DOHH2 (cell line): ENCODE measurements at regions not wholly inside any gene's neighbourhood (a gene's known extent, or its start where the extent isn't known, plus 50 kb on each side); places are given as distances from the start of the nearest gene placed in this dataset.

Experiments used
- H3F3A ChIP-seq: fragments of 200-600 bp; sonication (generic), shearing (Covaris generic); 2 replicates; pipeline ENCODE4 v1.6.0; 2016; ENCODE audit warnings: antibody characterized with exemption, mild to moderate bottlenecking; ENCODE audit not compliant: control insufficient read depth, insufficient read depth
- H3K27ac ChIP-seq: fragments of 200-600 bp; sonication (generic); 2 replicates; pipeline ENCODE4 v1.5.1; 2014; ENCODE audit warnings: low read depth, mild to moderate bottlenecking, low read length, moderate library complexity
- H3K27me3 ChIP-seq: fragments of 200-600 bp; sonication (generic); 2 replicates; pipeline ENCODE4 v1.6.1; 2014; ENCODE audit warnings: mild to moderate bottlenecking, low read length, mixed read lengths; ENCODE audit not compliant: control insufficient read depth
- H3K36me3 ChIP-seq: fragments of 200-600 bp; sonication (generic); 2 replicates; pipeline ENCODE4 v1.6.1; 2014; ENCODE audit warnings: mild to moderate bottlenecking, low read length, moderate library complexity, mixed read lengths; ENCODE audit not compliant: control insufficient read depth
- H3K4me1 ChIP-seq: fragments of 200-600 bp; sonication (generic); 2 replicates; pipeline ENCODE4 v1.6.1; 2014; ENCODE audit warnings: mild to moderate bottlenecking, low read length, mixed read lengths; ENCODE audit not compliant: control insufficient read depth
- H3K4me2 ChIP-seq: fragments of 200-600 bp; sonication (generic); 2 replicates; pipeline ENCODE4 v1.6.0; 2014; ENCODE audit warnings: mild to moderate bottlenecking, low read length, moderate library complexity
- H3K4me3 ChIP-seq: fragments of 200-600 bp; sonication (generic); 2 replicates; pipeline ENCODE4 v1.5.1; 2014; ENCODE audit warnings: mild to moderate bottlenecking, low read length, mixed read lengths
- H3K79me2 ChIP-seq: fragments of 200-600 bp; sonication (generic); 2 replicates; pipeline ENCODE4 v1.6.1; 2014; ENCODE audit warnings: mild to moderate bottlenecking, low read length, mixed read lengths; ENCODE audit not compliant: control insufficient read depth
- H3K9me2 ChIP-seq: fragments of 200-600 bp; sonication (generic); replicated peaks from 2 replicates; pipeline ENCODE4 v1.6.1; 2014; ENCODE audit warnings: mild to moderate bottlenecking, low read length, mixed read lengths; ENCODE audit not compliant: control insufficient read depth
- H3K9me3 ChIP-seq: fragments of 200-600 bp; sonication (generic); 2 replicates; pipeline ENCODE4 v1.6.1; 2014; ENCODE audit warnings: antibody characterized with exemption, low read length, mixed read lengths; ENCODE audit not compliant: control insufficient read depth, insufficient read depth
- H4K20me1 ChIP-seq: fragments of 200-600 bp; sonication (generic); 2 replicates; pipeline ENCODE4 v1.6.0; 2014; ENCODE audit warnings: low read depth, mild to moderate bottlenecking, antibody characterized with exemption, low read length, moderate library complexity; ENCODE audit not compliant: control insufficient read depth, insufficient read depth
- CTCF ChIP-seq: fragments of 200-600 bp; sonication (generic); IDR thresholded peaks from one replicate; pipeline ENCODE4 v1.5.1; 2014; ENCODE audit warnings: antibody characterized with exemption, mild to moderate bottlenecking, low read depth, low read length; ENCODE audit not compliant: poor library complexity, severe bottlenecking
- EZH2phosphoT487 ChIP-seq: fragments of 200-600 bp; sonication (generic); IDR thresholded peaks from 2 replicates; pipeline ENCODE4 v1.6.1; 2017; ENCODE audit warnings: borderline replicate concordance, mild to moderate bottlenecking, antibody characterized with exemption, low read length, moderate library complexity, mixed read lengths

GRCh38 chr16:87086156-87086555, 231.0 kb downstream of the C16orf95 start:
- Histone ChIP-seq H3K27me3 (peaks cover 4% of the 10 kb centered on the region), H3K9me3 (peaks cover 13% of the 10 kb centered on the region), H3F3A (no peaks in the 10 kb centered on the region), H3K79me2 (no peaks in the 10 kb centered on the region), H3K4me1 (no peaks in the 10 kb centered on the region), H3K4me2 (no peak overlapping the region), H3K27ac (no peak overlapping the region), H3K36me3 (no peaks in the 10 kb centered on the region), H4K20me1 (no peaks in the 10 kb centered on the region), H3K4me3 (no peak overlapping the region), H3K9me2 (no peaks in the 10 kb centered on the region)
- TF ChIP-seq EZH2phosphoT487 (no peak), CTCF (no peak)

GRCh38 chr16:87086575-87086974, 230.6 kb downstream of the C16orf95 start:
- Histone ChIP-seq H3K9me2 (no peaks in the 10 kb centered on the region), H3K79me2 (no peaks in the 10 kb centered on the region), H3K4me2 (no peak overlapping the region), H3K27me3 (peaks cover 4% of the 10 kb centered on the region), H3K36me3 (no peaks in the 10 kb centered on the region), H3K27ac (no peak overlapping the region), H4K20me1 (no peaks in the 10 kb centered on the region), H3K4me1 (no peaks in the 10 kb centered on the region), H3K9me3 (peaks cover 9% of the 10 kb centered on the region; the same call in 1 of the 2 replicates), H3K4me3 (no peak overlapping the region), H3F3A (no peaks in the 10 kb centered on the region)
- TF ChIP-seq CTCF: no peak

- no peaks in the 10 kb centered on the region for H3K9me2 ChIP-seq
Measured at GRCh38 chr16:87092958-87093357, 224.2 kb downstream of the C16orf95 start.

More at GRCh38 chr16:87092958-87093357, 224.2 kb downstream of the C16orf95 start:
- H3K4me3 ChIP-seq: no peak overlapping the region
- no peaks in the 10 kb centered on the region for H4K20me1 ChIP-seq
- H3K4me2 ChIP-seq: no peak overlapping the region
- no peaks in the 10 kb centered on the region for H3K4me1 ChIP-seq
- H3F3A ChIP-seq: no peaks in the 10 kb centered on the region
- H3K27me3 ChIP-seq: peaks cover 10% of the 10 kb centered on the region
- no peaks in the 10 kb centered on the region for H3K36me3 ChIP-seq
- H3K27ac ChIP-seq: no peak overlapping the region
- H3K9me3 ChIP-seq: no peaks in the 10 kb centered on the region
- no peak for TF ChIP-seq CTCF
- no peak for TF ChIP-seq EZH2phosphoT487
- no peaks in the 10 kb centered on the region for H3K79me2 ChIP-seq
